ENCODE measurements at regions not wholly inside any gene's neighbourhood (a gene's known extent, or its start where the extent isn't known, plus 50 kb on each side); places are given as distances from the start of the nearest gene placed in this dataset.

GRCh38 chr9:116101516-116101915 lies 52.1 kb upstream of the PAPPA start:
- 3% methylated on average over 1 of the region's 1 CpG for WGBS (ENCODE audit: low lambda C conversion rate)
- Histone ChIP-seq H3F3A (replicated peaks; ENCODE audit: insufficient read depth) (no peaks in the 10 kb centered on the region), H3K4me2 (no peak overlapping the region), H2AFZ (ENCODE audit: low read depth) (no peak overlapping the region), H3K9me3 (no peaks in the 10 kb centered on the region), H3K9me2 (no peaks in the 10 kb centered on the region), H3K27me3 (ENCODE audit: insufficient read depth) (no peaks in the 10 kb centered on the region), H3K36me3 (replicated peaks in 1 of 2; ENCODE audit: control insufficient read depth in 1 of 2, insufficient read depth in 2 of 2, low read length in 1 of 2) (no peaks in the 10 kb centered on the region), H3K27ac (ENCODE audit: low read depth in 2 of 2, low read length in 1 of 2) (0 out of 4 replicates have a peak overlapping the region, but pooled peaks of 1 of the 2 experiments have one; percentile 13), H3K4me3 (ENCODE audit: low read depth in 2 of 2, low read length in 1 of 2) (no peak overlapping the region), H3K79me2 (ENCODE audit: insufficient read depth) (no peaks in the 10 kb centered on the region), H3K4me1 (ENCODE audit: control insufficient read depth in 1 of 2, insufficient read depth in 2 of 2, low read depth in 1 of 2, low read length in 1 of 2) (peaks cover 0 to 3% of the 10 kb centered on the region in 2 experiments; a peak in 1 of 4 replicates), H3K9ac (no peak overlapping the region), H4K20me1 (ENCODE audit: insufficient read depth) (no peaks in the 10 kb centered on the region)
- TF ChIP-seq PBX3 (IDR thresholded peaks at IDR 0.05) (peak; percentile 37), FOSL2 (IDR thresholded peaks at IDR 0.05; ENCODE audit: borderline replicate concordance, low read depth) (peak; percentile 45; the same call in 1 of the 2 replicates), NFIC (IDR thresholded peaks at IDR 0.05; ENCODE audit: borderline replicate concordance) (0 out of 2 replicates have a peak, but pooled peaks have one; percentile 29), JUND (IDR thresholded peaks at IDR 0.05) (peak; percentile 16; the same call in 1 of the 2 replicates), TCF12 (IDR thresholded peaks at IDR 0.05) (peak; percentile 26; the same call in 1 of the 2 replicates), TEAD4 (IDR thresholded peaks at IDR 0.05; ENCODE audit: borderline replicate concordance, insufficient read depth) (no peak), MEF2A (IDR thresholded peaks at IDR 0.05; ENCODE audit: borderline replicate concordance, low read depth) (no peak), EP300 (IDR thresholded peaks at IDR 0.05; ENCODE audit: borderline replicate concordance in 1 of 2, low read depth in 1 of 2, low read length in 1 of 2) (peak in 1 of 2 experiments; percentile 17; a peak in 1 of 4 replicates)
- CTCF ChIA-PET: no interaction called here
- no peak for DNase-seq
- POLR2A ChIA-PET: no interaction called here

- WGBS (ENCODE audit: low lambda C conversion rate): 97% methylated on average over 6 of the region's 6 CpGs
- no peaks in the 10 kb centered on the region for H3K36me3 ChIP-seq (replicated peaks in 1 of 2; ENCODE audit: control insufficient read depth in 1 of 2, insufficient read depth in 2 of 2, low read length in 1 of 2)
- H3K4me1 ChIP-seq (ENCODE audit: control insufficient read depth in 1 of 2, insufficient read depth in 2 of 2, low read depth in 1 of 2, low read length in 1 of 2): peaks cover 0 to 3% of the 10 kb centered on the region in 2 experiments; a peak in 1 of 4 replicates
- TF ChIP-seq MAX (IDR thresholded peaks at IDR 0.05; ENCODE audit: low read depth): no peak
- TF ChIP-seq USF1 (IDR thresholded peaks at IDR 0.05; ENCODE audit: borderline replicate concordance, low read depth): no peak
- no peak for TF ChIP-seq TEAD4 (IDR thresholded peaks at IDR 0.05; ENCODE audit: borderline replicate concordance, insufficient read depth)
- TF ChIP-seq GABPA (IDR thresholded peaks at IDR 0.05; ENCODE audit: low read depth): no peak
- no peak for TF ChIP-seq EZH2phosphoT487 (IDR thresholded peaks at IDR 0.05; ENCODE audit: borderline replicate concordance, low read depth)
- no peak for TF ChIP-seq JUND (IDR thresholded peaks at IDR 0.05)
- no peaks in the 10 kb centered on the region for H3K27me3 ChIP-seq (ENCODE audit: insufficient read depth)
- no peak for DNase-seq
- H4K20me1 ChIP-seq (ENCODE audit: insufficient read depth): no peaks in the 10 kb centered on the region
- no peak overlapping the region for H2AFZ ChIP-seq (ENCODE audit: low read depth)
- H3K4me2 ChIP-seq: no peak overlapping the region
- no peak overlapping the region for H3K27ac ChIP-seq (ENCODE audit: low read depth in 2 of 2, low read length in 1 of 2)
- H3F3A ChIP-seq (replicated peaks; ENCODE audit: insufficient read depth): no peaks in the 10 kb centered on the region
- POLR2A ChIA-PET: no interaction called here
- no peak overlapping the region for H3K9ac ChIP-seq
- CTCF ChIA-PET: no interaction called here
- no peaks in the 10 kb centered on the region for H3K9me2 ChIP-seq
- H3K4me3 ChIP-seq (ENCODE audit: low read depth in 2 of 2, low read length in 1 of 2): no peak overlapping the region
- H3K79me2 ChIP-seq (ENCODE audit: insufficient read depth): no peaks in the 10 kb centered on the region
- no peaks in the 10 kb centered on the region for H3K9me3 ChIP-seq
Observed at GRCh38 chr9:116102596-116102995, 51.0 kb upstream of the PAPPA start.

Small RNA genes lying in the stretch of these regions (small RNA-seq; reads per million reads assigned to genes)
- 0 to 0.13 (median 0) reads per million in 7 experiments for gene RF00004

Data from SK-N-SH (cell line).